ENCODE measurements at regions not wholly inside any gene's neighbourhood (a gene's known extent, or its start where the extent isn't known, plus 50 kb on each side); places are given as distances from the start of the nearest gene placed in this dataset.

- no peak overlapping the region for H2AFZ ChIP-seq (ENCODE audit: low read length)
- H3K79me2 ChIP-seq (ENCODE audit: insufficient read depth, low read length), result no peaks in the 10 kb centered on the region
- 22% methylated on average over 2 of the region's 2 CpGs for WGBS (ENCODE audit: low lambda C conversion rate)
- no peak overlapping the region for H3K27ac ChIP-seq (ENCODE audit: extremely low read length, insufficient read depth, low read length)
- CTCF ChIA-PET (ENCODE audit: low intra/inter-chr PET ratio, low total read pairs), result no interaction called here
- no peaks in the 10 kb centered on the region for H3K9me3 ChIP-seq (ENCODE audit: low read length)
- intact Hi-C loops (cut with micrococcal nuclease; ENCODE audit: unreplicated experiment), result no loop called here
- DNase-seq (ENCODE audit: low spot score), result no peak
- TF ChIP-seq ZNF572 (CRISPR knock-in tag; IDR thresholded peaks at IDR 0.05) (no peak), ELF4 (CRISPR knock-in tag; IDR thresholded peaks at IDR 0.05; ENCODE audit: borderline replicate concordance) (no peak), KLF16 (CRISPR knock-in tag; IDR thresholded peaks at IDR 0.05) (no peak), RBM22 (optimal IDR thresholded peaks at IDR 0.05; ENCODE audit: low read length) (no peak), ZNF800 (CRISPR knock-in tag; IDR thresholded peaks at IDR 0.05) (no peak), NFKBIZ (CRISPR knock-in tag; IDR thresholded peaks at IDR 0.05) (no peak), ZNF234 (CRISPR knock-in tag; conservative IDR thresholded peaks at IDR 0.05) (no peak), ZFY (CRISPR knock-in tag; IDR thresholded peaks at IDR 0.05) (no peak), FLYWCH1 (CRISPR knock-in tag; IDR thresholded peaks at IDR 0.05) (no peak), TIGD3 (CRISPR knock-in tag; IDR thresholded peaks at IDR 0.05; ENCODE audit: borderline replicate concordance) (no peak), SNAPC2 (CRISPR knock-in tag; IDR thresholded peaks at IDR 0.05) (no peak), ZNF883 (CRISPR knock-in tag; IDR thresholded peaks at IDR 0.05; ENCODE audit: not compliant biosample characterization) (no peak)
- BruUV-seq (replicated peaks), result no TSS peak
- H4K20me1 ChIP-seq (ENCODE audit: insufficient read depth, low read length), result no peaks in the 10 kb centered on the region
- H3K4me2 ChIP-seq (ENCODE audit: low read depth, low read length), result no peak overlapping the region
- H3K9ac ChIP-seq (ENCODE audit: insufficient read depth, low read depth, low read length), result no peak overlapping the region
- H3K4me1 ChIP-seq (ENCODE audit: insufficient read depth, low read length), result no peaks in the 10 kb centered on the region
- no peaks in the 10 kb centered on the region for H3K27me3 ChIP-seq (ENCODE audit: control insufficient read depth in 1 of 2, insufficient read depth in 2 of 2, low read length in 2 of 2)
- no peak for FAIRE-seq
- no peak for ATAC-seq
- H3K36me3 ChIP-seq (replicated peaks in 1 of 2; ENCODE audit: control insufficient read depth in 1 of 2, insufficient read depth in 2 of 2, low read length in 2 of 2), result no peaks in the 10 kb centered on the region
- H3K4me3 ChIP-seq (replicated peaks in 1 of 3; ENCODE audit: insufficient read depth in 1 of 3, low read depth in 2 of 3, low read length in 3 of 3), result no peak overlapping the region
- in situ Hi-C loops (cut with HindIII; ENCODE audit: extremely low pct_ligation_motif_present, low pct_unique_long_range_greater_than_20kb), result no loop called here
- POLR2A ChIA-PET, result no interaction called here
These were observed 365.3 kb upstream of the CLINT1 start for GRCh38 chr5:158224253-158224652.
